ENCODE measurements at regions not wholly inside any gene's neighbourhood (a gene's known extent, or its start where the extent isn't known, plus 50 kb on each side); places are given as distances from the start of the nearest gene placed in this dataset.
"Not testable (repeated sequence)": the region's sequence is repeated elsewhere in the genome, so short reads cannot be mapped to it uniquely, and the experiment has no call there.

DNA sequence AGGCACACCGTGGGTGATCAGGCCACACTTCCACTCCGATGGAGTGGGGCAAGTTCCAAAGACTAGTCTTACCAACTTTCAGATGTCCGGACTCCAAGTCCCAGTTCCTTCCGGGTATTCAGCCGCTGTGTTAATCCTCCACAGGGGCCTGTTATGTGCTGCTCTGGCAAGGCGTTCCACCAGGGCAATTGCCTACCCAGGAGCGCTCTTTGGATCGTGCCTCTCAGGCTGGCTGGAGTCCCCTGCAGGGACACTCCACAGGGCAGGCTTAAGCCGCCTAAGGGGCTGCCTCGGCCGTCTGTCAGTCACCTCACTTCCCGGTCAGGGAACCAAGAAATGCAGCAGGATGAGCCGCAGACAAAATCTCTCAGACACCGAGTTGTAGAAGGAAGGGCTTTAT, 118.7 kb upstream of the CCNG1 start:
- DNase-seq (ENCODE audit: low spot score in 2 of 2): no peak
- TF ChIP-seq POLR2A (IDR thresholded peaks at IDR 0.05): no peak
- TF ChIP-seq POLR2AphosphoS5 (IDR thresholded peaks at IDR 0.05): no peak
- no peak for TF ChIP-seq CTCF (IDR thresholded peaks at IDR 0.05)
- no peaks in the 10 kb centered on the region for H3K36me3 ChIP-seq
- H3K9me3 ChIP-seq: no peaks in the 10 kb centered on the region
- no peak overlapping the region for H3K27ac ChIP-seq
- H3K27me3 ChIP-seq: no peaks in the 10 kb centered on the region
- no peak overlapping the region for H3K4me3 ChIP-seq
- intact Hi-C loops (cut with DNase I; ENCODE audit: low total_unique reads): no loop called here
- H3K4me1 ChIP-seq: no peaks in the 10 kb centered on the region

DNA sequence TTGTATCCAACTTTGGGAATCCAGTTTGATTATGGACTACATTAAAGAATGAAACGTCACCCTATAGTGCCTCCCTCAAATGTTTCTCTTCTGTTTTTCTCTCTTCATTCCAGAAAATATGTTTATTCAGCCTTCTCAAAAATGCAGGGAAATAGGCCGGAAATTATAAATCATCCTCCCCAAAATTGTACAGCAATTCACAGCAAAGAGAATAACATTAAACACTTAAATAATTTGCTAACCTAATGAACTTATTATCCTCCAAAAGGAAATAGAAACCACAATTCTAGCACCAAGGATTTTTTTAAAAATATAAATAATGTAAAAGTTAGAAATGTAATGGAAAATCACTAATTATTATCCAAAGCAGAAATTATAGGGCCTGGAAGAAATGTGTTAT, 115.9 kb upstream of the CCNG1 start:
- TF ChIP-seq POLR2A (IDR thresholded peaks at IDR 0.05) (no peak), POLR2AphosphoS5 (IDR thresholded peaks at IDR 0.05) (no peak), CTCF (IDR thresholded peaks at IDR 0.05) (no peak)
- no peak for DNase-seq (ENCODE audit: low spot score in 2 of 2)
- Histone ChIP-seq H3K4me1 (no peaks in the 10 kb centered on the region), H3K4me3 (no peak overlapping the region), H3K9me3 (no peaks in the 10 kb centered on the region), H3K27me3 (no peaks in the 10 kb centered on the region), H3K27ac (no peak overlapping the region), H3K36me3 (no peaks in the 10 kb centered on the region)
- intact Hi-C loops (cut with DNase I; ENCODE audit: low total_unique reads): no loop called here

- DNase-seq (ENCODE audit: low spot score in 2 of 2): no peak
- no peaks in the 10 kb centered on the region for H3K4me1 ChIP-seq
- H3K4me3 ChIP-seq: no peak overlapping the region
- H3K36me3 ChIP-seq: no peaks in the 10 kb centered on the region
- H3K9me3 ChIP-seq: no peaks in the 10 kb centered on the region
- intact Hi-C loops (cut with DNase I; ENCODE audit: low total_unique reads): no loop called here
- no peak overlapping the region for H3K27ac ChIP-seq
- TF ChIP-seq CTCF (IDR thresholded peaks at IDR 0.05): no peak
- TF ChIP-seq POLR2AphosphoS5 (IDR thresholded peaks at IDR 0.05): no peak
- no peak for TF ChIP-seq POLR2A (IDR thresholded peaks at IDR 0.05)
- no peaks in the 10 kb centered on the region for H3K27me3 ChIP-seq
Observed at GRCh38 chr5:163330723-163331668, 106.4 kb upstream of the CCNG1 start.

- H3K36me3 ChIP-seq; H3K4me1 ChIP-seq; intact Hi-C loops (cut with DNase I; ENCODE audit: low total_unique reads); H3K27ac ChIP-seq; H3K9me3 ChIP-seq; H3K27me3 ChIP-seq; H3K4me3 ChIP-seq; DNase-seq (ENCODE audit: low spot score in 2 of 2): not testable (repeated sequence)
Observed at GRCh38 chr5:163336074-163336473, 101.3 kb upstream of the CCNG1 start.

GRCh38 chr5:163339148-163339547, 98.2 kb upstream of the CCNG1 start:
- no peaks in the 10 kb centered on the region for H3K36me3 ChIP-seq
- H3K9me3 ChIP-seq: no peaks in the 10 kb centered on the region
- intact Hi-C loops (cut with DNase I; ENCODE audit: low total_unique reads): no loop called here
- no peaks in the 10 kb centered on the region for H3K4me1 ChIP-seq
- no peak for DNase-seq (ENCODE audit: low spot score in 2 of 2)
- TF ChIP-seq CTCF (IDR thresholded peaks at IDR 0.05) (no peak), POLR2AphosphoS5 (IDR thresholded peaks at IDR 0.05) (no peak), POLR2A (IDR thresholded peaks at IDR 0.05) (no peak)
- no peak overlapping the region for H3K27ac ChIP-seq
- no peak overlapping the region for H3K4me3 ChIP-seq
- no peaks in the 10 kb centered on the region for H3K27me3 ChIP-seq

GRCh38 chr5:163340378-163340777, 97.0 kb upstream of the CCNG1 start:
- DNase-seq (ENCODE audit: low spot score in 2 of 2); intact Hi-C loops (cut with DNase I; ENCODE audit: low total_unique reads); H3K4me1 ChIP-seq; H3K27ac ChIP-seq; H3K36me3 ChIP-seq; H3K27me3 ChIP-seq; H3K4me3 ChIP-seq; H3K9me3 ChIP-seq: not testable (repeated sequence)

Data from breast epithelium (tissue), 4 donors.